HG02870 (cell line): ENCODE measurements at regions not wholly inside any gene's neighbourhood (a gene's known extent, or its start where the extent isn't known, plus 50 kb on each side); places are given as distances from the start of the nearest gene placed in this dataset.

Experiments used
- ATAC-seq: cut with Tn5 transposase; IDR thresholded peaks from one replicate; pipeline ENCODE4 v1.9.1; 2021; ENCODE audit warnings: mild to moderate bottlenecking, moderate library complexity; ENCODE audit not compliant: unreplicated experiment

DNA sequence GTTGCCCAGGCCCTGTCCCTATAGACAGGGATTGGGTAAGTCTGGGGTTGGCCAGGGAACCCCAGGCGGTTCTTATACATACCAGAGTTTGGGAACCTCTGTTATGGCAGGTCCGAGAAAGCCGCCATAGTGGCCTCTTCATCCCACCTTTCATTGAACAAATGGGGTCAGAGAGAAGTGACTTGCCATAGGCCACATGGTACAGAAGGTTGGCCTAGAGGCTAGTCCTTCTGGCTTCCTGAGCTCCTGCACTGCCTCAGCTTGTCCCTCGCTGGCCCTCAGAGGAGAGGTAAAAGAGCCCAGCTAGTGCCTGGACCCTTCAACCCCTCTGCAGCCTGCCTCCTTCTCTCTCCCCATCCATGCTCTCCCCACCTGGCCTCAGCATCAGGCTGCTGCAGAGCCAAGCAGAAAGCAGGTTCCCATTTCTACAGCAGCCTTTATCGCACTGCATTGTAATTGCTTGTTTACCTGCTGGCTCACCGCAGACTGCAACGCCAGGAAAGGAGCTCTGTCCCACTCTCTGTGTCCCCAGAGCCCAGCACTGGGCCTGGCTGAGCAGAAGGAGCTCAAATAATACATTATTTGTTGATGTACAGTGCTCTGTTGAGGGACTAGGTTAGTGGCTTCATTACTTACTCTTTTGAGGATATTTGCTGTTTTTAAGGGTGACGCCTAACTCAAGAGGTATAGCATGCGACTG, 103.6 kb downstream of the TRIM29 start:
- ATAC-seq: no peak

DNA sequence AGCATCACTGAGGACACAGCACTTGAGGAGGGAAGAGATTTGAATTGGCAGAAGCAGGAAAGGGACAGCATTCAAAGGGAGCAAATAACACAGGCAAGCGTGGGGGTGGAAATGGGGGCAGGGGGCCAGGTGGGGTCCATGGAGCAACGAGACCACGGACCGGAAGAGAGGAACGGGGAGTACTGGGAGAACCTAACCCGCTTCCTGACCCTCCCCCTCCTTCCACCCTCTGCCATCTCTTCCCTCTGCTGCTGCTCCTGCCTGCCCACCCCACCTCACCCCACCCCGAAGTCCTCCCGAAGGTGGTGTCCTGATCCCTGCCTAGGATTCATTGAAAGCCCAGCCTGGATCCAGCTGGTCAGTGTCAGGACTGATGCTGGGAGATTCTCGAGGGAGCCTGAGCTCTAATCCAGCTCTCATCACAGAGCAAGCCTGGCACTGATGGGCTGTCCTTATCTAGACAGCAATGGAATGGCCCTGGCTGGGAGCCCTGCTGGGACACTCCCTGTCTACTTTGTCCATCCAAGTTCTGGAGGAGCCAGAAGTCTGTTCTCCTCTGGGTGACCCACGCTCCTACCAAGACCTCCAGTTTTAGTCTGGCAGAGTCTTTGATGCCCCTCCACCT, 105.0 kb downstream of the TRIM29 start:
- ATAC-seq: no peak

DNA sequence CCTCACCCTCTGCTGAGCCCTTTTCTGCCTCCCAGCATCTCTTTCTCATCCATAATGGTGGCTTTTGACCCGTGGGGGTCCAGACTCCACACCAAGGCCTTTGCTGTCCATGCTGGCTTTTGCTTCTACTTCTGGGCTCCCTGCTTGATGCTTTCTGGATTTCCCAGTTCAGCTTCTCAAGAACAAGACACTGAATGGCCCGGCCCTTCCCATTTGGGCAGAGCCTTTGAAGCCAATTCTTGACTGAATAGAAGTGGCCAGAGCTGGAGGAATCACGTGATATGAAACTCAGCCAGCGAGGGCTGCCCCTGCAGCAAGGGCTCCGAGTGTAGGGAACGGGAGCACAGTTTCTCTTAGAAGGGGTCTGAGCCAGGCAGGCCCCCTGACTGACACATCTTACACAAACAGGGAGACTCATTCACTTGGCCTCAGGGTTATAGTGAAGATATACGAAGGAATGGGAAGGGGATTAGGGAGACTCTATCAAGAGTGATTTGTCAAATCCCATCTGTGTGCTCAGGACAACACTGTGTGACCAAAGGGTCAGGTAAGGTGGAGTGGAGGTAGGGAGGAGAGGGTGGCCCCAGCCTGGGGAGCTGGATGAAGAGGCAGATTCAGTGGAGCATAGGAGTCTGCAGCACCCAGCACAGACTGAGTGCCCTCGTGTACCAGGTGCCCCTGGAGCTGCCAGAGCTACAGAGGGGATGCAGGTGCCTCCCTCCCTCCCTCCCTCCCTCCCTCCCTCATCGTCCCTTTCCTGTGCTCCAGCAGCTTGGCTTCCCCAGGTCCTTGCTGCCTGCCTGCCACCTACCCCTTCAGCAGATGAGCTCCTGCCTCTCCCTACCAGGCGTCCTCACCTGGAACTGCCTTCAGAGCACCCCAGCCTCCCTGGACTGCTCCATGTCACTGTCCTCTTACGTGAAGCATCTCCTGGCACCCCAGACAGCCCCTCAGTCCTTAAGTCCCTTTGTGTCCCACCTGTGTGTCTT, 106.0 kb downstream of the TRIM29 start:
- no peak for ATAC-seq

DNA sequence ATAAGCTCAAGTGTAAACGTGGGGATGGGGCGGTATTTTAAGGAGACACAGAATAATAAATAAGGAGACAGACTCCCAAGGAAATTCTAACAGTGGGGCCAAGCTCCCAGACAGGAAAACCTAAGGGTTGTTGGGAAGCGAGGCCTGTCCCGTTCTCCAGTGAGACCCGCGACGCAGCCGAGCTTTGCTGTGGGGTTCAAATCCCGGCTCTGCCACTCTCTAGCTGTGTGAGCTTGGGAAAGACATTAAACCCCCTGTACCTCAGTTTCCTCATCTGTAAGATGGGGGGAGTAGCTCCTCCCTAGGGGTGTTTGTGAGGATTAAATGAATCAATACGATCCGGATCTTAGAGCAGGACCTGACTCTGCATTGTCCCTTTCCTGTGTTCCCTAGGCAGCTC, 106.8 kb downstream of the TRIM29 start:
- ATAC-seq: no peak

DNA sequence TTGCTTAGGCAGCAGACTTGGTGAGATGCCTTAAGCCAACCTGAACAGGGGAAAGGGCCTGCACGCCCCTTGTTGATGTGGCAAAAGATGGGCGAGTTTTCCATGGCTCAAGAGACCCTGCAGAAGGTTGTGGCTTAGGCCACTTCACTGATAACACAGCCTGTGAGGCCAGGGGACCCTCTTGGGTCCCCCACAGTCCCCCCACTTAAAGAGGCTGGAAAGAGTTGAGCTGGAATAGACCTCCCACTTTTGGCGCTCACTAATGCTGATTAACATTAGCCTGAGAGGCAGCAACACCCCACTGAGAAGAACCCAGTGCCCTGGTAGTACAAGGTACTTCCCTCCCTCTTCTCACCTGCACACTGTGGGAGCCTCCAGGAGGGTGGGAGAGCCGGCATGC, 107.5 kb downstream of the TRIM29 start:
- ATAC-seq: no peak

DNA sequence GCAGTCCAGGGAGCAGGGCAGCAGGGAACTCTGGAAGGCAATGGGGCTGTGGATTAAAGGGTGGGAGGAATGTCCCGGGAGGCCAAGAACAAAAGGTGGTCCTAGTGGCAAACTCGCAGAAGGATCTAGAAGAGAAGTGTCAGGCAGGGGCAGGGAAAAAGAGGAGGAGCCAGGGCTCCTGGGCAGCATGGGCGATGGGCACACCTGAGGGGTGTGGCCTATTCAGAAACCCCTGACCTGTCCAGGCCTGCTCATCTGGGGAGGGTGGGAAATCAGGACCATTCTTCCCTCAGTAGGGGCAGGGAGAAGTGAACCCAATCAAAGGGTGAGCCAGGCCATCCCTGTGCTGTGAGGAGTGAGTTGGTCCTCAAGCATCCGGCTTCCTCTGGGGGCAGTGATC, 108.6 kb downstream of the TRIM29 start:
- no peak for ATAC-seq

DNA sequence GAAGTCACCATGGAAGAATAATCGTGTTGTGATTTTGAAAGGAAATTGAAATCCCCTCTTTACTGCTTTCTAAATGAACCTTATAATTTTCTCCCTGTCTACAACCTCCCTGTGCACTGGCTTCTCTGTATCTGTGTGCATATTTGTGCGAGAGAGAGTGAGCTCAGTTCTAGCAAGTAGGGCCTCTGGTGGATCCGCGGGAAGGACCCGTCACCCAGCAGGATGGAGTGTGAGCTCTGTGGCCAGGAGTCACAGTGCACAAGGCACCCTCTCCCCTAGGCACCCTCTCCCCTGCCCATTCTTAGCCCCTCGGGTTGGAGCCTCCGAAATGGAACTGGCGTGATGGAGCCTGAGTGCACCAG, 109.0 kb downstream of the TRIM29 start:
- no peak for ATAC-seq

DNA sequence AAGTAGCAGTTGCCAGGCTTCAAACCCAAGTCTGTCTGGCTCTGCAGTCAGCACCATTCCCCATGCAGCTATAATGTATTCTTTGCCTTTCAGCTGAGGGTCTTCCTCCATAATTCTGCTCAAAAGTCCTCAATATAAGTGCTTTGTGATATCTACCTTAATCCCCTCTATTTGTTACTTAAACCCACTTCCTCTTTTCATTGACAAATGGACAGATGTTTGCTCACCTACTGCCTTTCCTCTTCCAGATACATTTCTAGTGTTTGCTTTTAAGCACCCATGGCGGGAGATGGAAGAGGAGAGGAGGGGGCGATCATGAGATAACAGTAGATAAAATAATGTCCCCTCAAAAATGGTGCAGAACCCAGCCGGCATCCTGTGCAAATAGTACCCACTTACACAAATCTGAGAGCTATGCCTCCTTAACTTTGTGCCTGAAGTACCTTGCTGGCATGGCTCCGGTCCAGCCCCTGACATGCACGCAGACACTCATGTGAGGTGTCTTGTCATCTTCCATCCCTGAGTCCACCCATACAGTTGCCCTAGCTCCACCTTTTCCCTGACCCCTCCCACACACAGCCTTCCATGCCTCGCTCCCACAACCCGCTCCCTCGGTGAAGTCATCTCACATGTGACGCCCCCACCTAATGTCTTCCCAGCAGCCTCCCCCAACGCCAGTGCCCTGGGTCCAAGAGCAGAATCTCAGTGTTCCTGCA, 109.6 kb downstream of the TRIM29 start:
- no peak for ATAC-seq

DNA sequence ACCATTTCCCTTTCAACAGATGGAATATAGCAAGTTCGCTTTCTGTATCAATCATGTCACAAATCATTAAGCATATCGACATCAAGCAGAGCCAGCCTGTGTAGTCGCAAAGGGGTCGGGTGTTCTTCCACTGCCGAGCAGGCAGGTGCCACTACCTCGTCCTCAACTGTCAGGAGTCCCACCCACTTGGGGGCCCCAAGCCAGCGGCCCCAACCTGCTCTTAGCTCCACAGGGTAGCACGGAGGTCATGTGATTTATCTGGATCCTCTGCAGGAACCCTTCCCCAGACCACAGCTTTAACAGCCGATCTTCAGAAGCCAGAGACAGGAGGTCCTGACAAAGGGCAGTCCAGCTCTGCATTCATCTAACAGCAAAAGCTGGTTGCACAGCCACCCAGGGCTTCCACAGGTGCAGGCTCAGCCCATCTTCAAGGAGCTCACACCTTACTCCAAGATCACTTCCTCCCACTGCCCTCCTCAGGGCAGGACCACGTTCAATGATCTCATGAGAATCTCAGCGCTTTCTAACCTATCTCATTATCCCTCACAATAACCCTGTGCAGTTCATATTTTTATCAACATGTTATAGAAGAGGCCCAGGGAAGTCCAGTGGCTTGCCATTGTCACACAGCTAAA, 110.2 kb downstream of the TRIM29 start:
- ATAC-seq: no peak

DNA sequence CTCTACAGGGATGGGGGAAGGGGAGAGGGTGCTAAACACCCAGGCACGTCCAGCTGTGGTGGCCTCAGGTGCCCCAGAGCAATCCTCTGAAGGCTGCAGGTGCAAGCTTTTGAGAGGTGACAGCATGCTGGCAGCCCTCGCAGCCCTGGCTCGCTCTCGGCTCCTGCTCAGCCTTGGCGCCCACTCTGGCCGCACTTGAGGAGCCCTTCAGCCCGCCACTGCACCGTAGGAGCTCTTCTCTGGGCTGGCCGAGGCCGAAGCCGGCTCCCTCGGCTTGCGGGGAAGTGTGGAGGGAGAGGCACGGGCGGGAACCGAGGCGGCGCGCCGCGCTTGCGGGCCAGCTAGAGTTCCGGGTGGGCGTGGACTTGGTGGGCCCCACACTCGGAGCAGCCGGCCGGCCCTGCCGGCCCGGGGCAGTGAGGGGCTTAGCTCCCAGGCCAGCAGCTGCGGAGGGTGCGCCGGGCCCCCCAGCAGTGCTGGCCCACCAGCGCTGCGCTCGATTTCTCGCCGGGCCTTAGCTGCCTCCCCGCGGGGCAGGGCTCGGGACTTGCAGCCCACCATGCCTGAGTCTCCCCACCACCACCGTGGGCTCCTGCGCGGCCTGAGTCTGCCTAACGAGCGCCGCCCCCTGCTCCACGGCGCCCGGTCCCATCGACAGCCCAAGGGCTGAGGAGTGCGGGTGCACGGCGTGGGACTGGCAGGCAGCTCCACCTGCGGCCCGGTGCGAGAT, 112.1 kb downstream of the TRIM29 start:
- no peak for ATAC-seq

DNA sequence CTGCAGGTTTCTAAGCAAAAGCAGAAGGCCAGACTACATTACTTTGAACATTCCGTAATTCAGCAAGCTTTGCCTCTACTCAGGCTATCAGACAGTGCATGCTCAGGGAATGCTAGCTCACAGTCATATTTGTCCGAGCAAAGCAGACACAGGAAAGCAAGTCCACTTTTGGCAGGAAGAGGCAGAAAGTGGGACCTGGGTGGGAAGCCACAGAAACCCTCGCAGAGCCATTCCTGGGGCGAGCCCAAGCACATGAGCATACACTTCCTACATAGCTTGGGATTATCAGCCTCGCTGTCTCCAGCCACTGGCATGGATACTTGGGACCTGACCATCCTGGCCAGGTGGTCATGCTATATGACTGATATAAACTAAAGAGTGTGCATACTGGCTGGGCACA, 113.3 kb downstream of the TRIM29 start:
- ATAC-seq: no peak

DNA sequence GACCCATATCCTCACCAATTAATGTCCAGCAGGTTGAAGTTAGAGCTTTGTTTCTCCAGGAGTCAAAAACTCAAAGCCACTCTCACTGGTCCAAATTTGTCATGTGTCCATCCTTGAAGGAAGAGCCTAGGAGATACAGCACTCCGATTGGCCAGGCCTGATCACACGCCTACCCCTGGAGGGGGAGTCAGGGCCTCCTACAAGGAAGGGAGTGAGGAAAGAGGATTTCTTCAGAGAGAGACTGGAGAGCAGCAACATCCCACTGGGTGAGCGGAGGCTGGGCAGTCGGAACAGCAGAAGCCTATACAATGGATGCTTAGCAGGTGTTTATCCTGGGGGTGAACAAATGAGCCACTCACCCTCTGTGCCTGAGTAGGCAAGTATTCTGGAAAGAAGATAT, 113.9 kb downstream of the TRIM29 start:
- ATAC-seq: no peak

DNA sequence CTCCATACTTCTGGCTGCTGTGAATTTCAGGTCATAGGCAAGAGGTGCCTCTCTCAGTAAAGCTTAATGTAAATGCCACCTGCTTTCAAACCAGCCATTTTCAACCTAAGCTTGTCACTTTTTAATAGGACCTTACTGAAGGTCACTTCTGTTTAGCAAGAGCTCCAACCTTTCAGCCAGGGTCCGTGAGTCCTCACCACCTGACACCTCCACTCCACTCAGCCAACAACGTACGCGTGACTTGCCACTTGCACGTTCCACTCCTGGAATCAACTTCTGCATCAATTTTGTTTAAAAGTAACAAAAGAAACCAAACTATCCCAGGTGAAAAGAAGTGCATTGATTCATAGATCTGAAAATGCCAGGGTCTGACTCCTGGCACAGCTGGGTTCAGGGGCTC, 114.4 kb downstream of the TRIM29 start:
- no peak for ATAC-seq

DNA sequence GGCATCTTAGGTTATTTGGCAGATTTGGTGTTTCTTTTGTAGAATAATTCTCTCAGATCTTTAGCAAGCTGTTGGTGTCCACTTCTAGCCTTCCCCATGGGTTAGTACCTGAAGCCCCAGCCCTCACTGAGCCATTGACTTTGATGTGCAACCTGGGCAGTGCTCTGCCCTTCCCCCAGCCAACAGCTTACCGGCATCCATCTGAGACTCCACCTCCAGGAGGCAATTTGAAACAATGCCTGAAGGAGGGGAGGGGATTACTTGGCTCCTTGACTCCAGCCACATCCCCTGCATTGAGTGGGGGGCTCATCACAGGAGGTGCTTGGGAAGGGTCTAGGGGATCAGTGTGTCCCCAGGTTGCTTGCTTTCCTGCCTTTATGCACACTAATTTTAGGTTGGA, 114.8 kb downstream of the TRIM29 start:
- no peak for ATAC-seq

DNA sequence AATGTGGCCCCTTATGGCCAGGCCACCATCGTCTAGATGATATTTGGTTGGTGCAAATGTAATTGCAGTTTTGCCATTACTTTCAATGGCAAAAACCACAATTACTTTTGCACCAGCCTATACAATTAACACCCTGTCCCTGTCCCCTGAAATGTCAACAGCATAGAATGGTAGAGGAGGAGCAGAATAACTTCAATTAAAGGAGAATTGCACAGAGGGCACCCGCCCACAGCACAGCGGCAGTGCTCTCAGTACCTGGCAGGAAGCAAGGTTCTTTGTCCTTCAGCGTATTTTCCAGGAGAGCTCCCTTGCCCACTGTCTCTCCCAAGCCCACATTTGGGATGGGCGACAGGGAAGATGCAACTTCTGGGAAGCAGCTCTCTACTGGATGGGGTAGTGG, 115.3 kb downstream of the TRIM29 start:
- ATAC-seq: no peak

DNA sequence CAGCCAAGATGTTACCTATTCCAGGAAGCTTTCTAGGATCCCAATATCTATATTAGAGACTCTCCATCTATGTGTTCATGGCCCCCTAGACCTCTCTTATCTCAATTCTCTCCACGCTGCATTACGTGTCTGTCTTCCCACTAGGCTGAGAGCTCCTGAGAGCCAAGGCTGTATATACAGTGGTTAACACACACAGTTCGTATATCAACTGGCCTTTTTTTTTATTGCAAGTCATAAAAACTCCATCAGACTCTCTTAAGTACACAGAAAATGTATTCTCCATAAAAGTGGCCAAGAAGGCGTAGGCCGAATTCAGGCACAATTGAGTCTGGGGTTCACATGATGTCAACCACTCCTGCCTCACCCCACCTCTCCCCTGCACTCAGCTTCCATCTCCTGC, 115.9 kb downstream of the TRIM29 start:
- no peak for ATAC-seq

DNA sequence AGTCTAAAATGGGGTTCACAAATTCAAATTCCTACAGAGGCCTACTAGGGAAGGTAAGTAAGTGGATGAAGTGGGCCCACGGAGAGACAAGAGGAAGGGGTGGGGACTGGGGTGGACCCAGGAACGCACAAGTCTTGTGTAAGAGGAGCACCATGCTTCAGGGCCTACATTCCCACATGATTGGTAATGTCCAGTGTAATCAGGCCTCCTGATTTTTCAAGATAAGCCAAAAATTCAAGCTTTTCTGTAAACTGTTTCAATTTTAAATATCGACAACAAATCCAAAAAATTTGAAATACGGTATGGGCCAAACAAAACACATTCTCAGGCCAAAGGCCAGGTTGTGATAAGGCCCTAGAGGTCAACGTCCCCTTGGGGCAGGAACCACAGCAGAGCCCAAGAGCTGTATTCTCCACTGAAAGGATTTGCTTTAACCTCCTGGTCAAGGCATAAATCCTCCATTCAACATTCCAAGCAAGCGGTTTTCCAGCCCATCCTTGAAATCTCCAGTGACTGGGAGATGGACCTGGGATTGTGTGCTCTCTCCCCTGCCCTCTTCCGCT, 116.4 kb downstream of the TRIM29 start:
- no peak for ATAC-seq

DNA sequence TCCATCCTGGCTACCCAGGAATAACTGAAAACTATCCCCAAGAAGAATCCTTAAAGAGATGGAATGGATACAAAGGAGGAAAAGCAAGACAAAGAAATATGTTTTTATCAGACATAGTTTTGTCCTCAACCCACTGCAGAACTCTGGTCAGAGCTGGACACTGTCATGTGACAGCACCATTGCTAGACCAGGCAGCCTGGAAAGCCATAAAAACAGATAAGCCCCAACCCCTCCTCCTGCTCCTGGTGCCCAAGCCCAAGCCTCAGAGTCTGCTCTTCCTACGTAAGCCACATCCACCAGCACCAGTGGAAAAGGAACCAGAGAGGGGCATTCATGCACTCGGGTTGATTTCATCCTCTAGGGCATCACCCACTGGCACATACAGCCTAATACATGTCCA, 116.9 kb downstream of the TRIM29 start:
- no peak for ATAC-seq

DNA sequence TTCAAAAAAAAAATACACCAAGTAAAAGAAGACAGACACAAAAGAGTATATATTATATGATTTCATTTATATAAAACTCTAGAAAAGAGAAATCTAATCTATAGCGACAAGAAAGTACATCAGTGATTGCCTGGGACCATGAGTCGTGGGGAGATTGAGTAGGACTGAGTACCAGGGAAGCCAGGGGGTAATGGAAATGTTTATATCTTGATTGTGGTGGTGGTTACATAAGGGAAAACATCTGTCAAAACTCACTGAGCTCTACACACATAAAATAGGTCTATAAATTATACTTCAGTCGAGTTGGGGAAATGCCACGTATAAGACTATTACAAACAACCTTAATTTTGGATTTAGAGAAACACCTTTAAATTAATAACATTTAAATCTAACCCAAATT, 117.4 kb downstream of the TRIM29 start:
- ATAC-seq: no peak

DNA sequence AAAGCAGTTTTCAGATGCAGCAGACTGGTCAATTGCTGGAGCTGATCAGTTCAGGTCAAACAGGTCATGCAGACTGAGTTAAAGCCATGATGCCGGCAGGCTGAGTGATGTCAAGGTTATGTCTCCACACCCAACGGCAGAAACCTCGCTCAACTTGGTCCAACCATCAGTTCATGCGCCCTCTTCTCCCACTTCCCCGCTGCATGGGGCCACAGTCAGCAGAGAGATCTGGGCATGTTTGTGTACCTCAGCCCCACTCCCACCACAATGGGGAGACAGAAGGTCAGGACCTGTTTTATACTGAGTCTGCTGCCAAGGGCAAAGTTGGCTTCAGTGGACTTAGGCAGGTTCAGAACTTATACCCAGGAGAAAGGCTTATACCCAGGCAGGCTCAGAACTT, 118.7 kb downstream of the TRIM29 start:
- no peak for ATAC-seq
